ENCODE measurements at regions not wholly inside any gene's neighbourhood (a gene's known extent, or its start where the extent isn't known, plus 50 kb on each side); places are given as distances from the start of the nearest gene placed in this dataset.
"Not testable (repeated sequence)": the region's sequence is repeated elsewhere in the genome, so short reads cannot be mapped to it uniquely, and the experiment has no call there.

GRCh38 chr12:90710711-90711110, 244.3 kb downstream of the CCER1 start:
- H2AFZ ChIP-seq (ENCODE audit: low read length, unreplicated experiment) = no peak overlapping the region
- no peaks in the 10 kb centered on the region for H3K27me3 ChIP-seq (ENCODE audit: insufficient read depth, low read length)
- H3K4me3 ChIP-seq (ENCODE audit: low read depth, low read length) = no peak overlapping the region
- H3K36me3 ChIP-seq (ENCODE audit: insufficient read depth, low read length) = no peaks in the 10 kb centered on the region
- no peak overlapping the region for H3K27ac ChIP-seq (ENCODE audit: low read depth, low read length)
- peaks cover 5% of the 10 kb centered on the region for H3K4me1 ChIP-seq (ENCODE audit: control insufficient read depth, insufficient read depth, low read length, unreplicated experiment)
- no peaks in the 10 kb centered on the region for H3K79me2 ChIP-seq (ENCODE audit: control insufficient read depth, insufficient read depth, low read length, unreplicated experiment)

DNA sequence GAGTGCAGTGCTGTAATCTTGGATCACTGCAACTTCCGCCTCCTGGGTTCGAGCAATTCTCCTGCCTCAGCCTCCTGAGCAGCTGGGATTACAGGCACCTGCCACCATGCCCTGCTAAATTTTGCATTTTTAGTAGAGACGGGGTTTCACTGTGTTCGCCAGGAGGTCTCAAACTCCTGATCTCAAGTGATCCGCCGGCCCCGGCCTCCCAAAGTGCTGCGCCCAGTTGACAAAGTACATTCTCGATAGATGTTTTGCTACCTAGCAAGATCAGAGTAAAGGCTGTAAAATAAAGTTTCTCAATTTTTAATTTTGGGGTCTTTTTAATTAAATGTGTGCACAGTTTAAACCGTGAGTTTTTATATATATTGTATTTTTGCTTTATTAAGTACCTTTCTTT, 248.9 kb downstream of the CCER1 start:
- Histone ChIP-seq H3K4me1 (ENCODE audit: control insufficient read depth, insufficient read depth, low read length, unreplicated experiment) (no peaks in the 10 kb centered on the region), H2AFZ (ENCODE audit: low read length, unreplicated experiment) (no peak overlapping the region), H3K79me2 (ENCODE audit: control insufficient read depth, insufficient read depth, low read length, unreplicated experiment) (no peaks in the 10 kb centered on the region), H3K27ac (ENCODE audit: low read depth, low read length) (no peak overlapping the region), H3K36me3 (ENCODE audit: insufficient read depth, low read length) (no peaks in the 10 kb centered on the region), H3K27me3 (ENCODE audit: insufficient read depth, low read length) (no peaks in the 10 kb centered on the region), H3K4me3 (ENCODE audit: low read depth, low read length) (no peak overlapping the region)

DNA sequence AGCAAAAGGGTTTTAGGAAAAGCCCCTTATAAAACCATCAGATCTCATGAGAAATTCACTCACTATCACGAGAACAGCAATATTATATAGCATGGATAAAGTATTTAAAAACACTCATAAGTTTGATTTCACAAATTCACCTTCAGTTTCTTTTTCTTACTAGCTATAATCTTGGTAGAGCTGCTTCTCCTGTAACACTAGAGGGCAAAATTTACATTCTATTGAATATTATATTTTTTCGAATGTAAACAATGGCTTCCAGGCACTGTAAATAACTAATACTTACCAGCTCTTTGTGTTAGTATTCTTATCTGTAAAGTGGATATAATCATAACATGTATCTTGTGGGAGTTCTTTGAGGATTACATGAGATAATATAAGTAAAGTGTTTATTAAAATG, 259.6 kb downstream of the CCER1 start:
- Histone ChIP-seq H3K36me3 (ENCODE audit: insufficient read depth, low read length) (no peaks in the 10 kb centered on the region), H2AFZ (ENCODE audit: low read length, unreplicated experiment) (peak overlapping the region; percentile 64), H3K27me3 (ENCODE audit: insufficient read depth, low read length) (no peaks in the 10 kb centered on the region), H3K27ac (ENCODE audit: low read depth, low read length) (no peak overlapping the region), H3K4me1 (ENCODE audit: control insufficient read depth, insufficient read depth, low read length, unreplicated experiment) (no peaks in the 10 kb centered on the region), H3K79me2 (ENCODE audit: control insufficient read depth, insufficient read depth, low read length, unreplicated experiment) (no peaks in the 10 kb centered on the region), H3K4me3 (ENCODE audit: low read depth, low read length) (no peak overlapping the region)

- Histone ChIP-seq H3K4me1 (ENCODE audit: control insufficient read depth, insufficient read depth, low read length, unreplicated experiment) (no peaks in the 10 kb centered on the region), H3K27ac (ENCODE audit: low read depth, low read length) (no peak overlapping the region), H3K36me3 (ENCODE audit: insufficient read depth, low read length) (no peaks in the 10 kb centered on the region), H3K4me3 (ENCODE audit: low read depth, low read length) (no peak overlapping the region), H3K79me2 (ENCODE audit: control insufficient read depth, insufficient read depth, low read length, unreplicated experiment) (no peaks in the 10 kb centered on the region), H2AFZ (ENCODE audit: low read length, unreplicated experiment) (peak overlapping the region; percentile 45), H3K27me3 (ENCODE audit: insufficient read depth, low read length) (no peaks in the 10 kb centered on the region)
Observed at GRCh38 chr12:90690120-90690519, 264.9 kb downstream of the CCER1 start.

- not testable (repeated sequence) for H2AFZ ChIP-seq (ENCODE audit: low read length, unreplicated experiment); H3K27ac ChIP-seq (ENCODE audit: low read depth, low read length); H3K36me3 ChIP-seq (ENCODE audit: insufficient read depth, low read length); H3K79me2 ChIP-seq (ENCODE audit: control insufficient read depth, insufficient read depth, low read length, unreplicated experiment); H3K4me3 ChIP-seq (ENCODE audit: low read depth, low read length); H3K27me3 ChIP-seq (ENCODE audit: insufficient read depth, low read length); H3K4me1 ChIP-seq (ENCODE audit: control insufficient read depth, insufficient read depth, low read length, unreplicated experiment)
Observed at GRCh38 chr12:90687682-90688081, 267.3 kb downstream of the CCER1 start.

- Histone ChIP-seq H3K27ac (ENCODE audit: low read depth, low read length) (no peak overlapping the region), H3K4me3 (ENCODE audit: low read depth, low read length) (no peak overlapping the region), H3K4me1 (ENCODE audit: control insufficient read depth, insufficient read depth, low read length, unreplicated experiment) (peaks cover 17% of the 10 kb centered on the region), H3K27me3 (ENCODE audit: insufficient read depth, low read length) (no peaks in the 10 kb centered on the region), H2AFZ (ENCODE audit: low read length, unreplicated experiment) (no peak overlapping the region), H3K79me2 (ENCODE audit: control insufficient read depth, insufficient read depth, low read length, unreplicated experiment) (no peaks in the 10 kb centered on the region), H3K36me3 (ENCODE audit: insufficient read depth, low read length) (no peaks in the 10 kb centered on the region)
Observed at GRCh38 chr12:90683871-90684270, 271.1 kb downstream of the CCER1 start.

DNA sequence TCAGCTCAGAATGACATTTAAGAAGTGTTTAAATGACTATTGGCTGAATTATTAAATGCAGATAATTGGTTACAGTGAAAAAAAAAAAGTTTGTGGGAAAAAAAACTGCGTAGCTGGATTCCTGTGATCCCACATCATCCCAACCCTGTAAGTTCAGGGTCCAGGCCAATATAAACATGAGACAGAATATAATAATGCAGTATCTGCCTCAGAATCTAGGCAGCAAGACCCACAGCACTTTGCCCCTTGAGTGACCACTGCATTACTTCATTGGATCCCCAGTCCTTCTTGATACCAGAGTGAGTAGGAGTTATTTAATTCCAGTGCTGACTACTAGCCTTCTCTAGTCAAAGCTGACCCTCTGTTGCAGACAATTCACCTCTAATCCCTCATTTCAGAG, 272.6 kb downstream of the CCER1 start:
- no peak overlapping the region for H3K4me3 ChIP-seq (ENCODE audit: low read depth, low read length)
- peak overlapping the region; percentile 41 for H3K27ac ChIP-seq (ENCODE audit: low read depth, low read length)
- H3K79me2 ChIP-seq (ENCODE audit: control insufficient read depth, insufficient read depth, low read length, unreplicated experiment) = no peaks in the 10 kb centered on the region
- H3K27me3 ChIP-seq (ENCODE audit: insufficient read depth, low read length) = no peaks in the 10 kb centered on the region
- no peak overlapping the region for H2AFZ ChIP-seq (ENCODE audit: low read length, unreplicated experiment)
- H3K36me3 ChIP-seq (ENCODE audit: insufficient read depth, low read length) = no peaks in the 10 kb centered on the region
- peaks cover 17% of the 10 kb centered on the region for H3K4me1 ChIP-seq (ENCODE audit: control insufficient read depth, insufficient read depth, low read length, unreplicated experiment)

- H3K27ac ChIP-seq (ENCODE audit: low read depth, low read length) = no peak overlapping the region
- H3K4me3 ChIP-seq (ENCODE audit: low read depth, low read length) = no peak overlapping the region
- H3K79me2 ChIP-seq (ENCODE audit: control insufficient read depth, insufficient read depth, low read length, unreplicated experiment) = no peaks in the 10 kb centered on the region
- H3K27me3 ChIP-seq (ENCODE audit: insufficient read depth, low read length) = no peaks in the 10 kb centered on the region
- peaks cover 17% of the 10 kb centered on the region for H3K4me1 ChIP-seq (ENCODE audit: control insufficient read depth, insufficient read depth, low read length, unreplicated experiment)
- no peaks in the 10 kb centered on the region for H3K36me3 ChIP-seq (ENCODE audit: insufficient read depth, low read length)
- H2AFZ ChIP-seq (ENCODE audit: low read length, unreplicated experiment) = no peak overlapping the region
Observed at GRCh38 chr12:90679674-90680073, 275.3 kb downstream of the CCER1 start.

DNA sequence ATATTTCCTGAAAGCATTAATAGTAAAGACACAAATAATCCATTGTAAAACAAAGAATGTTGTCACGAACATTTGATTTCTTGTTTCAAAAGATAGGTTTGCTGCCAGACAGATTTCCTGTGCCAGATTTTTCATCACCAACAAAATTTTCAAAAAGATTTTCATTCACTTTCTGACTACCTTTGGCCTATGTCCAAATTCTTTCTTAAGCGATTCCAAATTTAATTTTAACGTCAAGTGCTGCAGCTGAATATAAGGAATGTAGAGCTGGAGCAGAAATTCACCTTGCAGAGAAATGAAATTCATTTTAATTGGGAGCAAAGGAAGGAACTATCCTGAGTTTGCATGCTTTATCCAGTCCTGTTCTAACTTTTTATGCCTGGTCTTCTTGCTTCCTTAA, 277.4 kb downstream of the CCER1 start:
- Histone ChIP-seq H3K79me2 (ENCODE audit: control insufficient read depth, insufficient read depth, low read length, unreplicated experiment) (no peaks in the 10 kb centered on the region), H3K36me3 (ENCODE audit: insufficient read depth, low read length) (no peaks in the 10 kb centered on the region), H2AFZ (ENCODE audit: low read length, unreplicated experiment) (no peak overlapping the region), H3K4me1 (ENCODE audit: control insufficient read depth, insufficient read depth, low read length, unreplicated experiment) (peaks cover 12% of the 10 kb centered on the region), H3K4me3 (ENCODE audit: low read depth, low read length) (no peak overlapping the region), H3K27me3 (ENCODE audit: insufficient read depth, low read length) (no peaks in the 10 kb centered on the region), H3K27ac (ENCODE audit: low read depth, low read length) (no peak overlapping the region)

DNA sequence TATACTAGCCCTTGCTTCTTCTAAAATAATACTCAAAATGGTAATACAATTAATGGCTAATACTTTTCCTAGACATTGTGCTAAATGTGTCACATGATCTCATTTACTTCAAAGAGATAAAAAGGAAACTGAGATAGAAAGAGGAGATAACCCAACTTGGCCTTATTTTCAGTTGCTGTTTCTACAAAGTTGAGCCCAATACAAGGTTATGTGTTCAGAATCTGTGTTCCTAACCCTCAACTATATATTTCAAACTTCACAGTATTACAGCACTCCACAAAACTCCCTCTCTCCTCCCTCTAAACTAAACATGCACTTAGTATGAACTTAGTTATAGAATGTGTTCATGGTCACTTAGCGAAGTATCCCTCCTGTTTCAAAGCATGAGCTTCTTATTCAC, 277.9 kb downstream of the CCER1 start:
- Histone ChIP-seq H3K27ac (ENCODE audit: low read depth, low read length) (no peak overlapping the region), H3K4me3 (ENCODE audit: low read depth, low read length) (no peak overlapping the region), H3K36me3 (ENCODE audit: insufficient read depth, low read length) (no peaks in the 10 kb centered on the region), H2AFZ (ENCODE audit: low read length, unreplicated experiment) (no peak overlapping the region), H3K27me3 (ENCODE audit: insufficient read depth, low read length) (no peaks in the 10 kb centered on the region), H3K79me2 (ENCODE audit: control insufficient read depth, insufficient read depth, low read length, unreplicated experiment) (no peaks in the 10 kb centered on the region), H3K4me1 (ENCODE audit: control insufficient read depth, insufficient read depth, low read length, unreplicated experiment) (peaks cover 11% of the 10 kb centered on the region)

- Histone ChIP-seq H3K27me3 (ENCODE audit: insufficient read depth, low read length) (no peaks in the 10 kb centered on the region), H3K79me2 (ENCODE audit: control insufficient read depth, insufficient read depth, low read length, unreplicated experiment) (no peaks in the 10 kb centered on the region), H3K36me3 (ENCODE audit: insufficient read depth, low read length) (no peaks in the 10 kb centered on the region), H3K27ac (ENCODE audit: low read depth, low read length) (no peak overlapping the region), H3K4me3 (ENCODE audit: low read depth, low read length) (no peak overlapping the region), H2AFZ (ENCODE audit: low read length, unreplicated experiment) (no peak overlapping the region), H3K4me1 (ENCODE audit: control insufficient read depth, insufficient read depth, low read length, unreplicated experiment) (peaks cover 7% of the 10 kb centered on the region)
Observed at GRCh38 chr12:90675106-90675505, 279.9 kb downstream of the CCER1 start.

- H3K4me3 ChIP-seq (ENCODE audit: low read depth, low read length) = no peak overlapping the region
- peaks cover 7% of the 10 kb centered on the region for H3K4me1 ChIP-seq (ENCODE audit: control insufficient read depth, insufficient read depth, low read length, unreplicated experiment)
- H3K27ac ChIP-seq (ENCODE audit: low read depth, low read length) = no peak overlapping the region
- H2AFZ ChIP-seq (ENCODE audit: low read length, unreplicated experiment) = peak overlapping the region; percentile 28
- no peaks in the 10 kb centered on the region for H3K79me2 ChIP-seq (ENCODE audit: control insufficient read depth, insufficient read depth, low read length, unreplicated experiment)
- H3K27me3 ChIP-seq (ENCODE audit: insufficient read depth, low read length) = no peaks in the 10 kb centered on the region
- H3K36me3 ChIP-seq (ENCODE audit: insufficient read depth, low read length) = no peaks in the 10 kb centered on the region
Observed at GRCh38 chr12:90672081-90672480, 282.9 kb downstream of the CCER1 start.
